ENCODE measurements at regions not wholly inside any gene's neighbourhood (a gene's known extent, or its start where the extent isn't known, plus 50 kb on each side); places are given as distances from the start of the nearest gene placed in this dataset.

DNA sequence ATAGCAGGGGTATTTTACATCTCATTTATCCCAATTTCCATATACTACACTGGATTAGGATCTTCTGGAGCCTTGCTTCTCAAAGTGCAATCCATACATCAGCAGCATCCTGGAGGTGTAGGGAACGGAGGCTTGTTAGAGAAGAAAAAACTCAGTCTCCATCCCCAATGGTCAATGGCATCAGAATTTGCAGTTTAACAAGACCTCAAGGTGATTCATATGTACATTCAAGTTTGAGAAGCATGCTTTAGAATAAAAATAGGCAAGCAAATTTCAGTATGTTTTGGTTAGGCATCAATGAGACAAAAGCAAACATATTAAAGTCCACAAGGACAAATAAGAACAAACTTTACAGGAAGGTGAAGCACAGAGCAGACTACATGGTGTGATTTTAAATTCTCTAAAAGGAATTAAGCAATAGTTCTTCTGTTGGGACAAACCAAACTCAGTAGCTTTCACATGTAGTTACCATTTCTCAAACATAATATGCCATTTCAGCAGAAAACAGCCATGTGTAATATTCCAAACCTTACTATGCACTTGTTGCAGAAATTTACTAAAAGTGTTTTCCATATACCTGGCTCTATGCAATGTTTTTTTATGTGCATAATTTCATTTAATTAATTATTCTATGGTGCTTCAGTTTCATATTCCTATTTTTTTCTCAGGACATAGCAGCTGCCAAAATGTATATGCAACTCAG, 360.3 kb upstream of the NECTIN3 start:
- DNase-seq, result no peak

DNA sequence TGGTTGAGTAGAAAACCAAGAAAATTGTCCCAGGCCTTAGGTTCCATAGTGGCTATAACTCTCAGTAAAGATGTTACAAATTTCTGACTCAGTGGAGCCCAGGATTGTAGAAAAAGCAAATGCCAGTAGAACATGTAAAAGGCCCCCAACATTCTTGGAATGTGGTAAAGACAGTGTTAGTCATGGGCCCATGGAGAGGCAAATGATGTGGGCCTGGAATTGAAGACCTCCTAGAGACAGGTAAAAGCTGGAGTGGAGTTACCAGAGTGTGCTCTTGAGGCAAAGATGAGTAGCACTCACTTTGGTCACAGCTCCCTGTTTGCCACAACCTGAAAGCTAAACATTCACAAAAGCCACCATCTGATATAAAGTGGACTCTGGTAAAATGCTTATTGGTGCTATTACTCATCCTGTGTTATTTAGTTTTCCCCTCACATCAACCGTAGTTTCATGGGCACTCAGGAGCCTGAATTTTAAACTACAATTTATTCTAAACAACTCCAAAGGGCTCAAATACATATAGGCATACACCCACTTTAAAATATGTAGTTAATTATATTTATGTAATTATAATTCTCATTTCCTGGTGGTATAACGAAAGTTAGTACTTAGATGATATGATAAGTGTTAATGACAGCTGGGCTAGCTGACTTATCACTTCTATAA, 359.6 kb upstream of the NECTIN3 start:
- no peak for DNase-seq

DNA sequence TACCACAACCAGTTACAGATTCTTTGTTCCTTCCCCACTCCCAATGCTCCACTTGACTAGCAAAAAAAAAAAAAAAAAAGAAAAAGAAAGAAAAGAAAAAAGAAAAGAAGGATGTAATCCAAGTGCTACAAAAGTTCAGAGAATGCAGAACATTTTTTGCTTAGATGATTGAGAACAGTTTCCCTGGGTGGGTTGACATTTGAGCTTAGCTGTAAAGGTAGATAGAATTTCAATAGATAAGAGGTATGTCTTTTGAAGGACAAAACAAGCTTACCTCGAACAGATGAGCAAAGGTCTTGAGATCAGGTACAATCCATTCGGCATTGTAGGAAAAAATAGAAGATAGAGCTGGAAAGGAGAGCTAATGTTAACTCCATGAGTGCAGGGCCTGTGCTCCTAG, 344.6 kb upstream of the NECTIN3 start:
- no peak for DNase-seq

DNA sequence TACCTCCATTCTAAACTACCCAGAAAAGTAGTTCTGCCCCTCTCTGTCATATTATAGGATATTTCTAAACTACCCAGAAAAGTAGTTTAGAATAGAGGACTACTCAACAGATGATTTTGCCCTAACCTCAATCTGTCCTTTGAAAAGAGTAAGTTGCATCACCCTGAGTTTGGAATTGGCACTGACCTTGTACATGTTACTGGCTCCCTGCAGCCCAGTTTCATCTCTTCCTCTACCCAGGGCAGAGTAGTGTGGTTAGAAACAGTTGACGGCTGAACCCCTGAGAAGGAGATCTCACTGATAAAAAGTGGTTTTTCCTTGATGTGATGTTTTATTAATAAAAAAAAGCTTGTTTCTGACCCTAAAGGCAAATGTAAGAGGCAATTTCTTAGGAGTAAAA, 340.5 kb upstream of the NECTIN3 start:
- no peak for DNase-seq

DNA sequence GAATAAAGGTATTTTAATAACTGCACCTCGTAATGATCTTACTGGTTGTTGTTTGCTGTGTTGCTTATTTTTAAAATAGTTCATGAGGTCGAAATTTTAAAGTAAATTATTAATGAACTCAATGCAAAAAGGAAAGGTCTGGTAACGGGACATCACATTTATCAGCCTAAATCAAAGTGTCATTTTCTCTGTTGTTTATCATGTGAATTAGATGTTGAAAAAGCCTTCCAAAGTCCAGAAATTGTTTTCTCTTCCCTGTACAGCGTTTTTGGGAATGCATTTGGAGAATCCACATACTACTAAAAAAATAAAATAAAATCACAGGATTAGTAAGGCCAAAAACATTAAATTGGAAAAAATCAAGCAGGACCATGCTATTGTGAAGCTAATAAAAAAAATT, 339.2 kb upstream of the NECTIN3 start:
- no peak for DNase-seq

DNA sequence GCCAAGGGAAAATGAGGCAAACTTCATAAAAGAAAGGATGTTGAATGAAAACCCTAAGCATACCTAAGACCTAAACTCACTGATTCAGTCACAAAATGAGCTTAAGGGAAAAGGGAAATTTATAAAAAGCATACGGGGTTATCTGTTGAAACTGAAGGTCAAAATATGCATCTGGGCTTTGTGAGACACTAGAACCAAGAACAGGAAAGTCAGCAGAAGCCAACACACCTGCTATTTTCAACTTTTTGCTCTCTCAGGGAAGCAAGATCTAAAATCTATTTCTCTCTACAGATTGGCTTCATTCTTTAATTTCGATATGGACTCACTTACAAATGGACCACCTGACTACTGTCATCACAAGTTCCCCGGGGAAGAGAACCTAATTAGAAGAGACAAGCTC, 338.6 kb upstream of the NECTIN3 start:
- no peak for DNase-seq

DNA sequence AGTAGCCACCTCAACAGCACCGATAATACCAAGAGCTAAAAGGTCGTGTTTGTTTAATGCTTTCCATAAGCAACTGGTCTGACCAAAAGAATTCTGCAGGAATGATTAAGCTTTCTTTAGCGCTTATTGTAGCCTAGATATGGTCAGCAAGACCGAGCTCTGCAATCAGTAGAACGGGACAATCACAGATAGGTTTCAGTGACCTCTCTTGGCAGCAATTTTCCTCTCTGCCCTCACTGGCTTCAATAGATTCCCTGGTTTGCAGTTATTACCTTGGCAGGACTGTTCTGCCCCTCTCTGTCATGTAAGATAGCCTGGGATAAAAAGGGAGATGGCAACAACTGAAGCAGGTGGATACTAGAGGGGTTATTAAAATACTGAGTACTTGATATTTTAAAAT, 337.1 kb upstream of the NECTIN3 start:
- no peak for DNase-seq

DNA sequence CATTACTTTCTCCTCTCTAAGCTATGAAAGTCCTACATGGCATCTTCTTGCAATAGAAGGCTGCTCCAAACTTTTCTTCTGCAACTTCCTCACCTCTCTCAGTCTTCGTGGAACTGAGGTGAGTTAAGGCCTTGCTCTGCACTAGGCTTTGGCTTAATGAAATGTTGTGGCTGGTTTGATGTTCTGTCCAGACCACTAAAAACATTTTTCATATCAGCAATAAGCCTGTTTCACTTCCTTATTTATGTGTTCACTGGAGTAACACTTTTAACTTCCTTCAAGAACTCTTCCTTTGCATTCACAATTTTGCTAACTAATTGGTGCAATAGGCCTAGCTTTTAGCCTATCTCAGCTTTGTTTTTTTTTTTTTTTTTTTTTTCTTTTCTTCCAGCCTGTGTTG, 335.3 kb upstream of the NECTIN3 start:
- no peak for DNase-seq

DNA sequence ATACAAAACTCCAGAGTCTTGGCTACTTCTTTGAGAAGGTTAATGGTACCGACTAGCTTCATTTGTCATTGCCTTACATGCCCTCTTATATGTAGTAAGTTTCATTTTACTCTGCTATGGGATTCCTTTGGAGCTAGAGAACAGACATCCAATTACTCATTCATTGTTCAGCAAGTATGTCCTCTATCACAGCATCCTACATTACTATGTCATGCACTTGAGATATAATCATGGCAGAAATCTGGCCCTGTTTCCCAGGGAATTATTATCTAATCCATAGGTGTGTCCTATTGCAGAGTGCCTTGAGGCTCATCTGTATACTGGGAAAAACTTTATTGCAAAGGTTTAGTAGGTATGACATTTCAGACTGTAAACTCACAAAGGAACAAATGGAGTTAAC, 333.1 kb upstream of the NECTIN3 start:
- DNase-seq, result no peak

DNA sequence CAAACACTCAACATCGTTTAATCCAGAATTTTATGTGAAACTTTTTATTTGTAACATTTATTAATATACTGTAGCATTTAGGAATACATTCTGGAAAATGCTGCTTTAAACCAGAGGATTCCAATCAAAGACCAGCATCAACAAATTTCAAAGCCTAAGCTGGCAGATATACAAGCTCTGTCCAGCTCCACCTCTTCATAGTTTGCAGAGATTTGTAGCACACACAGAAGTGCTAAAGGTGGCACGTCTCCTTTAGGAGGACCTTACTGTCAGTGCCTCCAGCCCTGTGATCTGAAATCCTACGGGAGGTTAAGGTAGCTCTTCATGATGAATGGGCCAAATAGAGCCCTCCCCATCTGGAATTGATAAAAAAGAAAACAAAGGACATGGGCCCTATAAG, 329.7 kb upstream of the NECTIN3 start:
- no peak for DNase-seq

DNA sequence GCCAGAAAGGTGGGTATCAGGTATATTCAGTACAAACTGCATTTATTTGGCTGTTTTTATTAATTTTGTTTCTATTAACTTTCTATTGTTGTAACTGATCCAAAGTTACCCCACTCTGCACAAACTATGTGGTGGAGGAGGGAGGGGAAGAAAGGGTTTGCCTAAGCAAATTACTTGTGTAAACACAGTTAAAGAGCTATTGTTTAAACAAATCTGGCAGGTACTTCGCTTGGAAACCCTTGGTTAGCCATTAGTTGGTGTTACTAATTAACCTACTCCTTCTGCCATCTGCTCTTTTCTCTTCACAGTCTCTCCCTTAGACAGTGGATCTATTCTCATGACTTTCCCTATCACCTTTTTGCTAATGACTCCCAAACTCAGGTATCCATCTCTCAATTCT, 328.4 kb upstream of the NECTIN3 start:
- no peak for DNase-seq

DNA sequence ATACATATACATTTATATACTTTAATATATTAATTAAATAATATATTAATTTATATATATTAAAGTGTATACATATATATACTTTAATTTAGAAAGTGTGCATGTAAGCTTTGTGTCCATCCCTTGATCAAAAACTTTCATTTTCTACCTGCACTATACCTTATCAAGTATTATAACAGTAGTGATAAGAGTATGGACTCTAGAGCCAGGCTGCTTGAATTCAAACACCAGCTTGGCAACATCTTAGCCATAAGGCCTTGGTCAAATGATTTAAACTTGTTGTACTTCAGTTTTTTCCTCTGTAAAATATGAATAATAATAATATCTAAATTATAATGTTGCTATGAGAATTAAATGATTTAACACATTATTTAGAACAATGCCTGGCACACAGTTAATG, 327.6 kb upstream of the NECTIN3 start:
- no peak for DNase-seq

DNA sequence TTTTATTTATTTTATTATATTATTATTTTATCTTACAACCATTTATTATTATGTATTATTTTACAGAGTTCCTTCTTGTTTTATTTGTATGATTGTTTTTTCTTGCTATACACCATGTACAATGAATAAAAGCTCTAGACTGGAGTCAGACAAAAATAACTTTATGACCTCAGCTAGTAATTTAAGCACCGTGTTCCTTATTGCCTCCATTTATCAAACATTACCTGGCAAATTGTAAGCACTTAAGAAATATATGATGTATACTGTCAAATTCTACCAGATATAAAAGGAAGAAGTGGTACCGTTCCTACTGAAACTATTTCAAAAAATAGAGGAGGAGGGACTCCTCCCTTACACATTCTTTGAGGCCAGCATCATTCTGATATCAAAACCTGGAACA, 326.9 kb upstream of the NECTIN3 start:
- no peak for DNase-seq

DNA sequence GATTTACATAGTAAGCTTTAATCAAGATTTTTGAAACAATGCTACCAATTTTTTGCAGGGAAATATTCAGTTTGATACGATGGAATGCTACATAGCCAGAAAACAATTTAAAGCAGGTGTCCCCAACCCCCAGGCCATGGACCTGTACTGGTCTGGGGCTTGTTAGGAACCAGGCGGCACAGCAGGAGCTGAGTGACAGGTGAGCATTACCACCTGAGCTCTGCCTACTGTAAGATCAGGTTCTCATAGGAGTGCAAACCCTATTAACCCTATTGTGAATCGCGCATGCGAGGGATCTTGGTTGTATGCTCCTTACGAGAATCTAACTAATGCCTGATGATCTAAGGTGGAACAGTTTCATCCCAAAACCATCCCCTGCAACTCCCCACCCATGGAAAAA, 322.6 kb upstream of the NECTIN3 start:
- DNase-seq, result no peak

DNA sequence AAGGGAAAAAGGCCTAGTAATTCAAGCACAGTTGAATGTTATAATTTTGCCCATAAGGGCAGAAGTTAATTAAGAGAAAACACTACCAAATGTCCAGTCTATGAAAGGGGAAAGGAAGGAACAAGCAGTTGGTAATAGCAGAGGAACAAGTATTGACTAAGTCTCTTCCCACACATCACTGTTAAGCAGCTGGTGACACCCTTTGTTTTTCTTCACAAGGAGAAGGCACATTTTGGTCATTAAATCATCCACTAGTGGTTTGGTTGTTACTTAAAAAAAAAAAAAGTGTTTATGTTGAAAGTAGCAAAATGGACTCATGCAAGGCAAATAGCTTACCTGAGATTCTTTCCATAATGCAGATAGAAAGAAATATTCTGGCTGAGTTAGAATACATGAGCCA, 321.4 kb upstream of the NECTIN3 start:
- DNase-seq, result no peak

DNA sequence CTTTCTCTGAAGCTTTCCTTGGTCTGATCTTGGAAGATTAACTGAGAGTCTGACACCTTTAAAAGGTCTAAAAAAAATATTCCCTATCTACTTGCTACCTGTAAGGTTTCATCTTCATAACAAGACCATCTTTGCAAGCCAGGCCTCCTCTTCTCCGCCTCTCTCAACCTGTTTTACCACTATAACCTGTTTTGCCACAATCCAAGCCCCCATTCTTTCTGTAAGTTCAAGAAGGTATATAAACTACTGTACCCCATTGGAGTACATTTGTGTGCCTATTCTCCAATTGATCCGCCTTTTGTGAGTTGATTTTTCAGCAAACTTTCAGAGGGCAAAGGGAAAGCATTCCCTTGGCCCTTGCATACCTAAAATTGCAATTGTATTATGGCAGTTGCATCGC, 319.3 kb upstream of the NECTIN3 start:
- no peak for DNase-seq

DNA sequence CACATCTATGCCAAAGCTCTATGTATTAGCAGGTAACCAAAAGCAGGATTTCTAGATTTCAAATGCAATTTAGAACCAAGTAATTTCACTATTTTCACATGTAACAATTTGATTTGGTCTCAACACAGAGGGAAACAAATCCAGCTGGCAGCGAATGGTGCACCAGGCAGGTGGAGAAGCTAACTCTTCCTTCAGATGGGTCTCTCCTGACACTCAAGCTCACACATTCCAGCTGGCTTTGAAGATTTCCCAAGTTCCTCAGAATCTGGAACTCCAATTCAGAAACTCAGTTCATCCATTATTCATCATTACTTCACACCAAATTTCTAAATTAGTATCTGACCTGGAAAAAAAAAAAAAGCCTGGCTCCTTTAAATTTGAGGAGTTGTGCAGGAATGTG, 318.1 kb upstream of the NECTIN3 start:
- no peak for DNase-seq

DNA sequence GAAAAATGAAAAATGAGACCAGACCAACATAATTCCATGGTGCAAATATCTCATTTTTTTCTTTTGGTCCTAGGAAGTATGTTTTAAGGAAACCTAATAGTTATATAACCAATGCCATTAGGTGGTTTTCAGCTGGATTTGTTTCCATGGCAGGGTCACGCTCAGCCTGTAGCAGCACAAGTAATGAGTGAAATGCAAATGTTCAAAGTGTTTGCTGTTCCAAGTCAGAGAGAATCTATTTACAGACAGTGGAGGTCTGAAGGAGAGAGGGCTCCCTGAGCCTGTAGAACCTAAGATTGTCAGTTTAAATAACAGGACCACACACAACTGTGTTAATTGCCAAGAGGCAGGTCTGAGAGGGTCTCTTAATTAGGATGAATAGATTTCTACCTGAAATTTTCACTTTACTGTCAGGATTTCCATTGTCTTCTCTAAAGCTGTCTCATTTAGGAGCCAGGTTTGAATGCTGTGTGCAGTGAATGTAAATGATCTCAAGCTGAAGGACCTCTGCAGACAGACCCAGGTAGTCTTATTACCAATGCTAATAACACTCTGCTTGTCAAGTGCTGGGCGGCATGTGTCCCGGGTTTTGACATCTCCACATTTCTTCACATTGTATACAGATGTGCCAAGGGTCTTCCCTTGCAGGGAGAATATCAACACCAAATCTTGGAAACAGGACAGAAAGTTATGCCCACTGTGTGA, 317.3 kb upstream of the NECTIN3 start:
- no peak for DNase-seq

DNA sequence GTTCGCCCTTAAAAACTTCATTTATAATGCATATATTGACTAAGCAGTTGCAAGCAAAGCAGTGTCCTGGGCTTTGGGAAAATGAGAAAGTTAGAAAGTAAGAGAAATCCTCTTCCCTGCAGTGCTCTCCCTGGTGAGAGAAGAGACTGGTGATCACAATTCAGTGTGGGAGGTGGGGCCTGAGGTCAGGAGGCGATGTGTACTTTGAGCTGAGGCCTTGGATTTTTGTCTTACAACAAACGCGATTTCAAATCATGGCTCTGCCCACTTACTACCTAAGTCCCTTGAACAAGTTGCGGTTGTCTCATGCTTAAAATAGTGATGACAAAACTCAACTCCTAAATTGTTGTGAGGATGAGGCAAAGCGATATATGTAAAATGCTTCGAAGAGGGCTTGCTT, 316.3 kb upstream of the NECTIN3 start:
- DNase-seq, result no peak

DNA sequence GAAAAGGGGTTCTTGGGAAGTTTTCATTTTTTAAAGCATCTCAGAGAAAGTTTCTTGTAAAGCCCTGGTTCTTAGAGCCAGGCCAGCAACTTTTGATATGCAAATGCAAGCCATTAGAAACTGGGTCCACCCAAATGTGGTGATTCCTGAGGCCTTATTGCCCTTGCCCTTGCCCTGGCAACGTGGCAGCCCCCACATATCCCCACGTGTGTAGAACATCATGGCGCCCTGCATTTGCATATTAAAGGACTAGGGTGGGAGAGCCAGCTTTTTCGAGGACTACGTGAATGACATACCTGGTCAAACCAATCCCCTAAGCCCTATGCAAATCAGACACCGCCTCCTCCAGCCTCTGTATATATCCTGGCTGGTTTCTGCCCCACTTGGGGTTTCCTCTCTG, 314.9 kb upstream of the NECTIN3 start:
- DNase-seq, result no peak

DNA sequence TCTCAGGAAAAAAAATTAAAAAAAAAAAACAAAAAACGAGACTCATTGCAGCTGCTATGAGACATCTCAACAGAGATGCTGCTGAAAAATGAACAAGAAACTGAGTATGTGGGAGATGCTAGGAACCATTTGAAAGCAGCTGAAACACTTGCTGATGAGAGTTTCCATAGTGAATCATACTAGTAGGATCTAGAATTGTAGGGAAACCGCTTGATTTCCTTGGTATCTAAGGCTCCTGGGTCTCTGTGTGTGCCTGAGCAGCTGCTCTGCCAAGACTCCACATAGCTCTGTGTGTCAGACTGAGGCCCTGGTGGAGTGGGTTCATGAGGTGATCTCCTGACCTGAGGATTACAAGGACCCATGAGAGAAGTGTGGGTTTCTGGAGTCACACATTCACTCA, 313.4 kb upstream of the NECTIN3 start:
- no peak for DNase-seq

DNA sequence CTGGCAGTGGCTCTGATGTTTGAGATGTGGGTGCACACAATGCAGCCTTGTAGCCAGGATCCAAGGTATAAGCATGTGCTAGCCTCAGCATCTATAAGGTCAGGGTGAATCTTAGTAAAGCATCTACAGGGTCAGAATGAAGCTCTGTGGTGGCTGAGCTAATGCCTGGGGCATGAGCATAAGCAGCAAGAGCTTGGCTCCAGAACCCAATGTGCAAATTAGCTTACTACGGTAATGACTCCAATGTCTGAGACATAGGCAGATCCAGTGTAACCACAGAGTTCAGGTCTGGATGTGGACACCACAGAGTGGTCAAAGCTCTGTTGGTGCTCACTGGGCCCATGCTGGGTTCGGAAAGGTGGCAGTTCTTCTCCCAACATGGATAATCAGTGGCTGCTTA, 304.5 kb upstream of the NECTIN3 start:
- DNase-seq, result no peak

DNA sequence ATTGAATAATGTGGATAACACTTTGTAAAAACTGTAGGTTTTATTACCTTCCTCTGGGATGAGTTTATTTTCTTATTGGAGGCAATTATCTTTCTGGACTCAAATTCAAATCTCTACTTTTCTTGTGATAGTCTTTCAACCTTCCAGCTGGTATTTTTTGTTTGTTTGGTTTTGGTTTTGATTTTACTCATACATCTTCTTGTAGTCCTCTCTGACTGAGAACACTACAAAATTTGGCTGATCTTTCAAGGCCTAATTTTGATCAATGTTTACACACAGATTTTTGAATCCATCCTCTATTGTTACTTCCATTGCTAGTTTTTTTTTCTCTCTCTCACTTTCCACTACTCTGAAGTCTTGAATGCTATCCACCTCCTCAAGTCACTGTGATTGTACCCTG, 303.8 kb upstream of the NECTIN3 start:
- no peak for DNase-seq

DNA sequence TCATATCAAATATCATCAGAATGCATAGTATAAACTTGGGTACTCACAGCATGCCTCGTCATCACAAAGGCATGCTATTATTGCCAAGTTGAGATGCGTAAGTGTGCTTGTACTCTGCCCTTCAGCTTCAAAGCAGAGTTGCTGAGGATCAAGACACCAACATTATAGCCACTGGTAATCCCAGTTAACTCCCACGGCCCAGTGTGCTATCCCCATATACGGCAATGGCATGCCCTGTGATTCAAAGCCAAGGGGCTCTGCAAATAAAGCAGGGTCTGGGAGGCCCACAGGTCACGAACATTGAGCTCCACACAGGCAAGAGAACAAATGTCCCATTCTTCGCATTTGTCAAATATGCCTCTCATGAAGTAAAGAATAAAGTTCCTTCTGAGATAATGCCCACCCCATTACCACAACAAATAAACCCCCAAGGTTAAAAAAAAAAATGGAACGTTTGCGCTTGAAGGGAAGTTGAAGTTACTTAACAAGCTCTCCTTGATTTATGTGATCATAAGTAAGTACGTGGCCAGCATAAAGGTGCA, 298.1 kb upstream of the NECTIN3 start:
- no peak for DNase-seq

Measured in dermis blood vessel endothelial cell (primary cell).